IMR-90 (cell line): ENCODE measurements at regions not wholly inside any gene's neighbourhood (a gene's known extent, or its start where the extent isn't known, plus 50 kb on each side); places are given as distances from the start of the nearest gene placed in this dataset.

Experiments used
- ATAC-seq: fragments of 200-7000 bp; cut with Tn5 transposase; 2 replicates; pipeline ENCODE4 v1.9.1; 2020; ENCODE audit warnings: low read depth, mild to moderate bottlenecking, moderate library complexity
- BruUV-seq: library from RNA; stranded (reverse); fragments of 400-500 nt; replicated peaks from 2 replicates; lab custom pipeline; 2021; lab: Mats Ljungman, UMichigan
- CTCF ChIA-PET: fragments of 300-600 bp; formaldehyde crosslinking; extraction: SDS; loops from one replicate; lab custom pipeline; 2021; ENCODE audit warnings: antibody characterized with exemption; lab: Yijun Ruan, JAX
- POLR2A ChIA-PET: fragments of 300-600 bp; sonication (Branson Sonifier 250); formaldehyde crosslinking; loops from one replicate; lab custom pipeline; 2022; ENCODE audit warnings: antibody characterized with exemption; ENCODE audit not compliant: unreplicated experiment; lab: Charles Lee
- DNase-seq: peaks from one replicate; pipeline ENCODE4 v3.0.0; 2013
- H2AFZ ChIP-seq: replicated peaks from 2 replicates; pipeline ENCODE3; 2013; ENCODE audit warnings: low read length, mild to moderate bottlenecking; ENCODE audit not compliant: poor library complexity
- H2AK5ac ChIP-seq: 2 replicates; pipeline ENCODE4 v1.6.1; 2013; ENCODE audit warnings: low read depth, low read length, inconsistent platforms
- H2AK9ac ChIP-seq: replicated peaks from 2 replicates; pipeline ENCODE3; 2013; ENCODE audit warnings: mild to moderate bottlenecking, low read depth, low read length, moderate library complexity; ENCODE audit not compliant: poor library complexity
- H2BK120ac ChIP-seq: 2 replicates; pipeline ENCODE4 v1.6.1; 2013; ENCODE audit warnings: low read depth, low read length, inconsistent platforms
- H2BK15ac ChIP-seq: 3 replicates; pipeline ENCODE4 v1.6.1; 2013; ENCODE audit warnings: low read depth, low read length, inconsistent platforms
- H2BK20ac ChIP-seq: 2 replicates; pipeline ENCODE4 v1.6.1; 2013; ENCODE audit warnings: low read depth, mild to moderate bottlenecking, inconsistent platforms, low read length, moderate library complexity
- H2BK5ac ChIP-seq: 2 replicates; pipeline ENCODE4 v1.6.1; 2013; ENCODE audit warnings: mild to moderate bottlenecking, low read depth, low read length, inconsistent platforms; ENCODE audit not compliant: poor library complexity, severe bottlenecking
- H3K14ac ChIP-seq: replicated peaks from 2 replicates; pipeline ENCODE4 v1.6.1; 2013; ENCODE audit warnings: low read depth, low read length, inconsistent platforms
- H3K18ac ChIP-seq: 2 replicates; pipeline ENCODE4 v1.6.1; 2013; ENCODE audit warnings: low read depth, low read length, control low read depth
- H3K23ac ChIP-seq: 2 replicates; pipeline ENCODE4 v1.6.1; 2013; ENCODE audit warnings: low read depth, low read length, inconsistent platforms
- H3K27ac ChIP-seq: 2 replicates; pipeline ENCODE4 v1.5.1; 2013; ENCODE audit warnings: mild to moderate bottlenecking, control low read depth, low read length; ENCODE audit not compliant: insufficient read depth
- H3K27me3 ChIP-seq: 2 replicates; pipeline ENCODE4 v1.6.1; 2013; ENCODE audit warnings: low read length; ENCODE audit not compliant: control insufficient read depth, insufficient read depth
- H3K36me3 ChIP-seq: 2 replicates; pipeline ENCODE4 v1.6.1; 2013; ENCODE audit warnings: low read length, mixed read lengths; ENCODE audit not compliant: control insufficient read depth, insufficient read depth
- H3K4ac ChIP-seq: 2 replicates; pipeline ENCODE4 v1.6.1; 2013; ENCODE audit warnings: low read depth, low read length, inconsistent platforms
- H3K4me1 ChIP-seq: 2 replicates; pipeline ENCODE4 v1.6.1; 2013; ENCODE audit warnings: low read length, mixed read lengths; ENCODE audit not compliant: control insufficient read depth, insufficient read depth
- H3K4me2 ChIP-seq: 2 replicates; pipeline ENCODE4 v1.6.1; 2013; ENCODE audit warnings: low read depth, mild to moderate bottlenecking, control low read depth, low read length, moderate library complexity
- H3K4me3 ChIP-seq: 2 replicates; pipeline ENCODE4 v1.5.1; 2013; ENCODE audit warnings: low read depth, mild to moderate bottlenecking, control low read depth, low read length, moderate library complexity; ENCODE audit not compliant: insufficient read depth
- H3K56ac ChIP-seq: 2 replicates; pipeline ENCODE4 v1.6.1; 2013; ENCODE audit warnings: low read length, inconsistent platforms; ENCODE audit not compliant: insufficient read depth; ENCODE audit errors: extremely low read depth
- H3K79me1 ChIP-seq, 2 experiments: 2 replicates each; pipeline ENCODE4 v1.6.1; 2013; ENCODE audit warnings: low read length in 2 of 2, inconsistent platforms in 1 of 2, low read depth in 1 of 2
- H3K9ac ChIP-seq: 2 replicates; pipeline ENCODE4 v1.6.1; 2013; ENCODE audit warnings: low read depth, low read length, control low read depth
- H3K9me1 ChIP-seq: 2 replicates; pipeline ENCODE4 v1.6.1; 2013; ENCODE audit warnings: low read length, inconsistent platforms; ENCODE audit not compliant: insufficient read depth
- H3K9me3 ChIP-seq: 2 replicates; pipeline ENCODE4 v1.6.1; 2013; ENCODE audit warnings: low read length; ENCODE audit not compliant: control insufficient read depth, insufficient read depth
- H4K20me1 ChIP-seq: 2 replicates; pipeline ENCODE4 v1.6.1; 2013; ENCODE audit warnings: low read length, inconsistent platforms; ENCODE audit not compliant: insufficient read depth
- H4K5ac ChIP-seq: 2 replicates; pipeline ENCODE4 v1.6.1; 2013; ENCODE audit warnings: mild to moderate bottlenecking, low read depth, low read length, control low read depth
- H4K8ac ChIP-seq, 2 experiments: 2 replicates each; pipeline ENCODE4 v1.6.1; 2013; ENCODE audit warnings: low read depth in 2 of 2, low read length in 2 of 2, control low read depth in 1 of 2, inconsistent platforms in 1 of 2
- H4K91ac ChIP-seq: 2 replicates; pipeline ENCODE4 v1.6.1; 2013; ENCODE audit warnings: low read depth, low read length, inconsistent platforms; ENCODE audit not compliant: insufficient read depth
- BHLHE40 ChIP-seq: fragments of 150-350 bp; IDR thresholded peaks from 2 replicates; pipeline ENCODE4 v1.6.1; 2016; ENCODE audit warnings: mild to moderate bottlenecking, low read depth, low read length
- CEBPB ChIP-seq: IDR thresholded peaks from 2 replicates; pipeline ENCODE4 v1.6.1; 2012; ENCODE audit warnings: low read depth, low read length, improper control_type of control experiment
- CHD1 ChIP-seq: IDR thresholded peaks from 2 replicates; pipeline ENCODE4 v1.6.1; 2012; ENCODE audit warnings: low read depth, low read length, improper control_type of control experiment
- CTCF ChIP-seq: conservative IDR thresholded peaks from 2 replicates; pipeline ENCODE4 v1.5.1; 2012; ENCODE audit warnings: mild to moderate bottlenecking, low read depth, low read length, improper control_type of control experiment
- ELK1 ChIP-seq: fragments of 150-350 bp; IDR thresholded peaks from 2 replicates; pipeline ENCODE4 v1.6.1; 2016; ENCODE audit warnings: low read depth, mild to moderate bottlenecking, low read length, moderate library complexity, borderline replicate concordance
- FOS ChIP-seq: fragments of 150-350 bp; IDR thresholded peaks from 2 replicates; pipeline ENCODE4 v1.6.1; 2016; ENCODE audit warnings: low read depth, low read length
- MAFK ChIP-seq: IDR thresholded peaks from 2 replicates; pipeline ENCODE4 v1.6.1; 2012; ENCODE audit warnings: low read depth, low read length, improper control_type of control experiment
- MXI1 ChIP-seq: IDR thresholded peaks from 2 replicates; pipeline ENCODE4 v1.6.1; 2012; ENCODE audit warnings: low read depth, mild to moderate bottlenecking, low read length, moderate library complexity, borderline replicate concordance
- NFE2L2 ChIP-seq: fragments of 150-350 bp; IDR thresholded peaks from 2 replicates; pipeline ENCODE4 v1.6.1; 2016; ENCODE audit warnings: low read depth, mild to moderate bottlenecking, low read length
- POLR2A ChIP-seq: IDR thresholded peaks from 2 replicates; pipeline ENCODE4 v1.6.1; 2012; ENCODE audit warnings: mild to moderate bottlenecking, low read depth, low read length
- RAD21 ChIP-seq: IDR thresholded peaks from 2 replicates; pipeline ENCODE4 v1.6.1; 2012; ENCODE audit warnings: low read length, improper control_type of control experiment
- RCOR1 ChIP-seq: IDR thresholded peaks from 2 replicates; pipeline ENCODE4 v1.6.1; 2012; ENCODE audit warnings: mild to moderate bottlenecking, low read length, improper control_type of control experiment; ENCODE audit not compliant: insufficient replicate concordance
- RFX5 ChIP-seq: IDR thresholded peaks from 2 replicates; pipeline ENCODE4 v1.8.0; 2012; ENCODE audit warnings: low read depth, mild to moderate bottlenecking, low read length, moderate library complexity
- SMC3 ChIP-seq: fragments of 150-350 bp; IDR thresholded peaks from 2 replicates; pipeline ENCODE4 v1.6.1; 2016; ENCODE audit warnings: low read depth, mild to moderate bottlenecking, antibody characterized with exemption, low read length, moderate library complexity
- WGBS, 2 experiments: methylation state at CpG; one replicate each; pipeline versions ENCODE4 v1.1.5 to v1.1.7; 2013; ENCODE audit warnings: missing lambda C conversion rate in 2 of 2; ENCODE audit not compliant: insufficient read length in 1 of 2; ENCODE audit errors: extremely low coverage in 2 of 2; 5-methylcytosine and 5-hydroxymethylcytosine counted together
- dilution Hi-C: fragments of 300-500 bp; cut with HindIII; formaldehyde crosslinking; loops from one replicate; pipeline ENCODE4 v1.14.3; 2018; ENCODE audit warnings: low sequenced_read_pairs; ENCODE audit not compliant: unreplicated experiment
- in situ Hi-C: fragments of 300-500 bp; cut with MboI; formaldehyde crosslinking; loops from 3 replicates; pipeline ENCODE4 v1.14.3; 2019; ENCODE audit warnings: low sequenced_read_pairs, inconsistent platforms, mixed read lengths
- intact Hi-C: fragments of 100-400 bp; cut with micrococcal nuclease; formaldehyde crosslinking; loops from 2 replicates; pipeline ENCODE4 v1.10.0; 2022
- TF ChIP-seq, protein P1 (sequence below): fragments of 150-350 bp; IDR thresholded peaks from 2 replicates; pipeline ENCODE4 v1.6.1; 2017; ENCODE audit warnings: mild to moderate bottlenecking, antibody characterized with exemption, low read length, low read depth

DNA sequence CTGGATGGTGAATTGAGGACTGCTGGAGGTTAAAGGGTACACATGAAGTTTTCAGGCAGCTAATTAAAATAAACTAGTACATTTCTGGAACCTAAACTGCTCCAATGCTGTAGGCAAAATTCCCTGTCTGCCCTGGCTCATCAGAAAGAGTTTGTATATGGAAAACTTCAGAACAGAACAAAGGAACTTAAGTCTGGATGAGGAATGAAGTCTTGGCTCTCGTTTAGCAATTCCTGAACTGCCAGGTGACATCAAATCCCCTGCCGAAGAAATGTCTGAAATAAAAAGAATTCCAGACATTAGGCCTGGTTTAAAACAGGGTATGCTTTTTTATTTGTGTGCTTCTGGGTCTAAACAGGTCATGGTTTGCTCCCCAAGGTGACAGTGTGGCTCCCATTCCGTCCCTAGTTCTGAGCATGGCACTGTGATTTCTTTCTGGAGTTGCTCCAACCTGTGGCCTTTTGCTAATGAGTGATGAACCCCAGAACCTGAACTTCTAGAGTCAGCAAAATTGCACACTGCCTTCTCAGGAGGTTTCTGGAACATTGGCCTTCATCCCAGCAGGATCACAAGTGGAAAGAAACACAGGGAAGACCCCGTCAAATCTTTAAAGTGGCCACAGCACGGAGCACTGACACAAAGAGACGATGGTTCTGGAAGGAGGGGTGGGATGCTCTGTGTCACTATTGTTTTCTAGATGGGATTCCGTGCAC, 129.4 kb upstream of the NAA20 start:
- peak overlapping the region; percentile 95 for H2BK20ac ChIP-seq
- intact Hi-C loops: loop anchor here (2.0 to 5.0 kb wide), 3 partner anchors 87 to 195 kb away; no protein-coding TSS in a partner anchor

More for the DNA sequence above, 129.4 kb upstream of the NAA20 start:
- peak overlapping the region; percentile 97 for H2BK5ac ChIP-seq
- H4K20me1 ChIP-seq: no peaks in the 10 kb centered on the region
- H3K4ac ChIP-seq: peak overlapping the region; percentile 97
- no peaks in the 10 kb centered on the region for H3K27me3 ChIP-seq
- in situ Hi-C loops: loop anchor here (5.0 to 10.0 kb wide), 2 partner anchors 100 to 193 kb away; no protein-coding TSS in a partner anchor
- ChIA-PET POLR2A (interaction anchor here (1.6 to 2.1 kb wide), 2 partner anchors 72 to 102 kb away, joined by 4 to 8 read pairs; no protein-coding TSS in a partner anchor), CTCF (no interaction called here)
- H2AK5ac ChIP-seq: peak overlapping the region; percentile 98
- no TSS peak for BruUV-seq
- H3K79me1 ChIP-seq: peaks cover 7 to 70% of the 10 kb centered on the region in 2 experiments; a peak in 3 of 4 replicates
- H3K27ac ChIP-seq: peak overlapping the region; percentile 100
- H3K9ac ChIP-seq: peak overlapping the region; percentile 96
- peak overlapping the region; percentile 96 for H3K56ac ChIP-seq
- peaks cover 29% of the 10 kb centered on the region for H3K4me1 ChIP-seq
- H2BK15ac ChIP-seq: peak overlapping the region; percentile 97; the same call in 2 of the 3 replicates
- peak overlapping the region; percentile 82 for H3K18ac ChIP-seq
- H2AK9ac ChIP-seq: peak overlapping the region; percentile 75
- ATAC-seq (no peak), DNase-seq (no peak)
- H2AFZ ChIP-seq: no peak overlapping the region
- peak overlapping the region; percentile 77 for H3K4me2 ChIP-seq
- H4K91ac ChIP-seq: peak overlapping the region; percentile 91
- H2BK120ac ChIP-seq: peak overlapping the region; percentile 94
- H3K9me3 ChIP-seq: no peaks in the 10 kb centered on the region
- TF ChIP-seq, protein P1, sequence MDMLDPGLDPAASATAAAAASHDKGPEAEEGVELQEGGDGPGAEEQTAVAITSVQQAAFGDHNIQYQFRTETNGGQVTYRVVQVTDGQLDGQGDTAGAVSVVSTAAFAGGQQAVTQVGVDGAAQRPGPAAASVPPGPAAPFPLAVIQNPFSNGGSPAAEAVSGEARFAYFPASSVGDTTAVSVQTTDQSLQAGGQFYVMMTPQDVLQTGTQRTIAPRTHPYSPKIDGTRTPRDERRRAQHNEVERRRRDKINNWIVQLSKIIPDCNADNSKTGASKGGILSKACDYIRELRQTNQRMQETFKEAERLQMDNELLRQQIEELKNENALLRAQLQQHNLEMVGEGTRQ: no peak
- no peak for TF ChIP-seq RFX5
- no peak for TF ChIP-seq BHLHE40
- TF ChIP-seq FOS: no peak
- no peak for TF ChIP-seq MXI1
- TF ChIP-seq CHD1: no peak
- no peak for TF ChIP-seq RCOR1
- no peak for TF ChIP-seq SMC3
- no peak for TF ChIP-seq RAD21
- no peak for TF ChIP-seq MAFK
- TF ChIP-seq CTCF: no peak
- TF ChIP-seq CEBPB: no peak
- no peak for TF ChIP-seq NFE2L2
- TF ChIP-seq POLR2A: no peak
- TF ChIP-seq ELK1: no peak
- dilution Hi-C loops: no loop called here
- H3K9me1 ChIP-seq: peaks cover 7% of the 10 kb centered on the region; the same call in 1 of the 2 replicates
- H4K8ac ChIP-seq: peak overlapping the region; percentile 75 to 87
- H4K5ac ChIP-seq: peak overlapping the region; percentile 93; the same call in 1 of the 2 replicates
- 14% methylated on average over 2 of the region's 7 CpGs; no CpG with 5 or more reads in 1 of the 2 experiments for WGBS, 2 experiments
- H3K4me3 ChIP-seq: peak overlapping the region; percentile 57
- peak overlapping the region; percentile 97 for H3K14ac ChIP-seq
- H3K36me3 ChIP-seq: peaks cover 14% of the 10 kb centered on the region
- H3K23ac ChIP-seq: peak overlapping the region; percentile 98
